HG02852 (cell line): ENCODE measurements at regions not wholly inside any gene's neighbourhood (a gene's known extent, or its start where the extent isn't known, plus 50 kb on each side); places are given as distances from the start of the nearest gene placed in this dataset.
"Not testable (repeated sequence)": the region's sequence is repeated elsewhere in the genome, so short reads cannot be mapped to it uniquely, and the experiment has no call there.

ENCODE experiments used
- ATAC-seq: cut with Tn5 transposase; IDR thresholded peaks from one replicate; pipeline ENCODE4 v1.9.1; 2021; ENCODE audit warnings: mild to moderate bottlenecking, moderate library complexity; ENCODE audit not compliant: unreplicated experiment

DNA sequence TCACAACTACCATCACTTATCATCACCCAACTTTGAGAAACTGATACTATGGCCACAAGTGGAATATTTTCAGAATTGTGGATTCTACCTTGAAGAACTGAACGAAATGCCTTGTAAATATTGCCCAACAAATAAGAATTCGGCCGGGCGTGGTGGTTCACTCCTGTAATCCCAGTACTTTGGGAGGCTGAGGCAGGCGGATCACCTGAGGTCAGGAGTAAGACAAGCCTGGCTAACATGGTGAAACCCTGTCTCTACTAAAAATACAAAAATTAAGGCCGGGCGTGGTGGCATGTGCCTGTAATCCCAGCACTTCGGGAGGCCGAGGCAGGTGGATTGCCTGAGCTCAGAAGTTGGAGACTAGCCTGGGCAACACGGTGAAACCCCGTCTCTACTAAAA lies 862.7 kb downstream of the ZPLD1 start:
- ATAC-seq: not testable (repeated sequence)

DNA sequence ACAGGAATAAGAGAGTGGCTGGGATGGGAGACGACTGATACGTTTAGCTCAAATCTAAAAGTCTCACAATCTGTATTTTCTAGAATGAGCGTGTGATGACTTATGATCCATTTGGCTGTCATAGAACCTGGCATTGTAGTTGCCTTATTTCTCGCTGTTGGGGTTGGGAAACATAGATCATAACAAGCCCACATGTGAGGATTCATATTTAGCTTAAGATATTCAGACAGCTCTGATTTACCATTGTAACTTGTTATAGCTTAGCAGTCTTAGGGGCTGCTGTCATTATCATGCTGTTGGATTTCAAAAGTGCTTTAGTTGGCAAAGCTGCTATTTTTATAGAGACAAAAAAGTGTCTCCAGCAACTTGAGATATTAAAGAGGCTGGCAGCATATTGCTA lies 871.3 kb downstream of the ZPLD1 start:
- ATAC-seq: no peak

DNA sequence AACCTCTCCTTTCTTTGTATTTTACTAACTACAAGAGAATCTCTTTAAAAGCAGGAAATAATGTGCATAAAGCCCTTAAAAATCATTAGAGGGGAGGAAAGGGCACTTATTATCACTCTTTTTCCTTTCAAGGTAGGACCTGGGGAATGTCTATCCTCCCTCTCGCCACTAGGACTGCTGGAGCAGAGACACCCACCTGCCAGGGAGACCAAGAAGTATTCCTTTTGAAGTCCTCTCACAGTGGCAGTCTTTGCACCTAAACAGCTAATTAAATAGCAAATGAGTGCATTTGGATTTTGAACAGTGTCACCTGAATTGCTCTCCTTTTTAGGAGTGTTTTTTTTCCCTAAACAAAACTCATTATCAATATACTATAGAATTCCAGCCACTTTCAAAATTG lies 874.1 kb downstream of the ZPLD1 start:
- no peak for ATAC-seq

DNA sequence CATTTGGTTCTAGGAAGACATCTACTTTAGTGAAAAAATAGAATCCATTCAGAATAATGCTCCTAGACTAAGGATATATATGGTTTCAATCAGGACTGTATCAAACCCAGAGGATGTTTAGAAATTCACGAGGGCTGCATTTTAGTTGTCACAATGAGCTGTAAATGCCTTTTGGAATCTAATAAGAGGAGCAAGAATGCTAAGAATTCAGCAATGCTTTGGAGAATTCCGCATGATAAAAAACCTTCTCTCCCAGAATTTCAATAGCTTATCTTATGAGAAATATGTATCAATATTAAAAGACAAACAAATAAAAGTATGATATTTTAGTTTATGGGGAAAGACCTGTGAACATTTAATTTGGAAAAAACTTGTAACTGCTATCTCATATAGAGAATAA lies 885.1 kb downstream of the ZPLD1 start:
- no peak for ATAC-seq

DNA sequence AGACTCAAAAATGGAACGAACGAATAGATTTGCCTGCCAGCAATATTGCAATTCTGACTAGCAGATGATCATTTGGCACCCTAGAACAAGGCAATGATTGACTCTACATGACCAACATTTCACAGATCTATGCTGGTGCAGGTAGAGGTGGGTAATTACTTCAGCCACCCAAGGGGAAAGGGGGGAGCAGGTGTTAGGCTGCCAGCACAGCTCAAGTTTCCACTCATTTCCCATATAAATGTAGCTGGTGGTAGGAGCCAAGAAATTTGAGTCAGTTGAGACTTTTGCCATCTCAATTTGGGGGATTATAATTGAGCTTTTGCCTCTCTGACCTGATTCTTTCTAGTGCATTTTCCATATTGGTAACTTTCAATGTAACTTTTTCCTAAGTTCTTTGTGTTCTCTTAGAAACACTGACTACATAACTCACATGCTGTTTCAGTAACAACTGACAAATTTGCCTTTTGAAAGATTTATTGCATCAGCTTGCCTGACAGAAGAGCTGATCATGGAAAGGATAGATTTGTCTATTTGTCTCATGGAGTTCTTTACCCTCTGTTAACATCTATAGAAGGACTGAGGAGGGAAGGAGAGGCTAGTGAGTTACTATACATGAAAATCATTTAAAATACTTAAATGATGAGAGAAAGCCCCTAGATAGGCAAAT lies 902.5 kb downstream of the ZPLD1 start:
- no peak for ATAC-seq

DNA sequence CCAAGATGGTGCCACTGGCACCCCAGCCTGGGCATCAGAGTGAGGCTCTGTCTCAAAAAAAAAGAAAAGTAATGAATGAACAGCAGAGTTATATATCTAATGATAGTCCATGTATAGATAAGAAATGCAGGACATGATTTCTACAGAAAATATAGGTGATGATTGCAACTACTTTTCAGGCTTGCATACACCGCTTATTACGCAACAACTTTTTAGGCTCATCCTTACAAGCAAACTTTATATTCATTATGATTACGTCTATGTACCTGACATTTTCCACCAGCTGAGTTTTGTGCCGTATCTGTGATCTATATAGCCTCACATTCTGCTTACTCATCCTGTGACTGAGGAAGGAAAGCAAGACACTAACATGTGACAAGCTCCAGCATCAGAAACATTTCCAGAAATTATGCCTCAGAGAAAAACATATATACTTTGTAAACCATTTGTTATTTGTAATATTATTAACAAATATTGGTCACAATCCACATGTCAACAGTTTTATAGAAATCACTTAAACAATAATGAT lies 906.3 kb downstream of the ZPLD1 start:
- no peak for ATAC-seq

DNA sequence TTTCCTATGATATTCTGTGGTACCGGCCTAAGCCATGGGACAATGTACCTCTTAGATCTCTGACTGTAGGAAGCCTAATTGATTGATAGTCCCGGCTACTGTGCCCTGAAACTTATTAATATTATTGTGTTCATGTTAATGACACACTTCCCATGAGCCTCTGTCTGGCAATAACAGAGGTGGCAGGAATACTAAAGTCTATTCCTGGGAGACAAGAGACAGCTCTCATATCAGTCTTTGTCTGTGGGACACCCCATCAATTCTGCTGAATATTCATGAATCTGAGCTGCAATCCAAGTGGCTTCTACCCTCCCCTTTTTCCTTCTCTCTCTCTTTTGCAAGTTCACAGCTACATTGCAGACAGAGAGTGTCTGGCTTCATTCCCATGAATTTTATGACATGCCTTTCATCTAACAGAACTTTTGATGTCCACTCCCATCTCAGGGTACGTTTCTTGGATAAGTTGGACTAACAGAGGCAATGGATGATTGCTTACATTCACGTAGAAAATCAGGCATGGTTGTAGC lies 907.5 kb downstream of the ZPLD1 start:
- no peak for ATAC-seq

DNA sequence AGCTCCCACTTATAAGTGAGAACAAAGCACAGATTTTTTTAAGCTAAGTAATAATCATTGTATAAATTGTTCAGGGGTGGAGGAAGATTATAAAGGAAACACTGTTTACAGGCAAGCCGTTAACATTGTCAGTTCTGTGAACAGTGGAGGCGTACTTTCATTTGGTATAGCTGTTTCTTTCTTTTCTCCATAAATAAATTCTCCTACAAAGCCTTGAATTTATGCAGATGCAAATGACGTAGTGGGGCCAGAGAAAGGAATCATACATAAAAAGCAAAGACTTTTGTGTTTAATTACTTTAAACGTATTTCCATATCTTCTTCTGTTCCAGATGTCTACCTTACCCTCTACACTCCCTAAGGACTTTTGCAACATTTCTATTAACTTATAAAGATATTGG lies 914.9 kb downstream of the ZPLD1 start:
- ATAC-seq: no peak

DNA sequence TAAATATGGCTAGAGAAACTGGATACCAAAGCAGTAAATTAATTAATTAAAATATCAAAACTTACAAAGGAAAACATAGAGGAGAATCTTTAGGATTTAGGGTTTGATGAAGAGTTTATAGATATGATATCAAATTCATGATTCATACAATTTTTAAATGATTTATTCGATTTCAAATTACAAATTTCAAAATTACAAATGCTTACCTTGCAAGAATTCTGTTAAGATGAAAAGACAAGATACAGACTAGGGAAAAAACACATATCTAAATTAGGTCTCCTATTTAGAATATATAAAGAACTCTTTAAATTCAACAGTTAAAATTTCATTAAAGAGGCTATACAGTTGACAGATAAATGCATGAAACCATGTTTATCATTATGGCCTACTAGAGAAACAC lies 930.7 kb downstream of the ZPLD1 start:
- ATAC-seq: no peak

DNA sequence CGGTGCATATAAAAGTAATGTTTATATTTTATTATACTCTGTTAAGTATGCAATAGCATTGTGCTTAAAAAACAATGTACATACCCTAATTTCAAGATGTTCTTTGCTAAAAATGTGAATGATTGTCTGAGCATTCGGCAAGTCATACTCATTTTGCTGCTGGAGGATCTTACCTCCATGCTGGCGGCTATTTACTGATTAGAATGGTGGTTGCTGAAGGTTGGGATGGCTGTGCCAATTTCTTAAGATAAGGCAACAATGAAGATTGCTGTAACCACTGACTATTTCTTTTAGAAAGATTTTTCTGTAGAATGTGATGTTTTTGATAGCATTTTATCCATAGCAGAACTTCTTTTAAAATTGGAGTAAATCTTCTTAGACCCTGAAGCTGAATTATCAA lies 932.7 kb downstream of the ZPLD1 start:
- no peak for ATAC-seq

DNA sequence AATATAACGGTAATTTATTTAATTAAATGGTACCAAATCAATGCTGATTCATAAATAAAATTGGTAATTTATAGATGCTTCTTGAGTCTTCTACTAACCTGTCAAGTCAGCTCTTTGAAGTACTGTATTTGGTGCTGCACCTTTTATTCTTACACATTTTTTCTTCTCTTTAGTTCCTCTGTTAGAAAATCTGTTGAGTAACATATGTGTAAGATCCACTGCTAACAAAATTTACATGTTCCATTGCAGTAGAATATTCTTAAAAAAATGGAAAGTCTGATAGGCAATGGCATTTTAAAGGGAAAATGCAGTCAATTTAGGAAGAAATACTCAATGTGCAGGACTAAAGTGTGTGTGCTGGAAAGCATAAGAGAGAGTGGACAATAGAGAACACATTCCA lies 936.6 kb downstream of the ZPLD1 start:
- ATAC-seq: no peak

DNA sequence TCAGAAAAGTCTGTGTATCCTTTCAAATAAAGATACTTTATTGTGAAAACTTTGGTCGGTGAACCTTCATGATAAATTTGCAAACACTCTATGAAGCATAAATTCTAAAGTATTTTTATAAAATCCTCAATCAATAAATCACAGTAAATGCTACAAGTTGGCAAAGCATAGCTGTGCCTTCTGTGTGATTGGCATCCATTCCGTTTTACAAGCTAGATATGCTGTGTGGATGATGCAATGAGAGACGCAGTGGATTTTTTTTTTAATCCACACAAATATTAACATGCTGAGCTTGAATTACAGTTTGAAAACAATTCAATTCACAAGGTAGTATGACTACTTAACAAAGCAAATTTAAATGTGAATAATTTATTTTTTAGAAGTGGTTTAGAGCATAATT lies 937.2 kb downstream of the ZPLD1 start:
- ATAC-seq: no peak

DNA sequence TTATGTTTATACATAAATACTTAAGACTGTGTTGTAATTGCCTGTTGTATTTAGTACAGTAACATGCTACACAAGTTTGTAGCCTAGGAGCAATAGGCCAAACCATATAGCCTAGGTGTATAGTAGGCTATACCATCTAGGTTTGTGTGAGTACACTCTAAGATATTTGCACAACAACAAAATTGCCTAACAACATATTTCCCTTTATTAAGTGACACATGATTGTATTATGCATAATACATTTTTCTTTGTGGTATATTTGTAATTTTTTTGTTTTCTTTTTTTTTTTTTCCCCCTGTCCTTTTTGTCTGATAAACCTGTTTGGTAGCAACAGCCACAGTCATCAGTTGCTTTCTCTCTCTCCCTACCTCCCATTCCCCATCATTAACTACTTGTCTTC lies 945.6 kb downstream of the ZPLD1 start:
- no peak for ATAC-seq

DNA sequence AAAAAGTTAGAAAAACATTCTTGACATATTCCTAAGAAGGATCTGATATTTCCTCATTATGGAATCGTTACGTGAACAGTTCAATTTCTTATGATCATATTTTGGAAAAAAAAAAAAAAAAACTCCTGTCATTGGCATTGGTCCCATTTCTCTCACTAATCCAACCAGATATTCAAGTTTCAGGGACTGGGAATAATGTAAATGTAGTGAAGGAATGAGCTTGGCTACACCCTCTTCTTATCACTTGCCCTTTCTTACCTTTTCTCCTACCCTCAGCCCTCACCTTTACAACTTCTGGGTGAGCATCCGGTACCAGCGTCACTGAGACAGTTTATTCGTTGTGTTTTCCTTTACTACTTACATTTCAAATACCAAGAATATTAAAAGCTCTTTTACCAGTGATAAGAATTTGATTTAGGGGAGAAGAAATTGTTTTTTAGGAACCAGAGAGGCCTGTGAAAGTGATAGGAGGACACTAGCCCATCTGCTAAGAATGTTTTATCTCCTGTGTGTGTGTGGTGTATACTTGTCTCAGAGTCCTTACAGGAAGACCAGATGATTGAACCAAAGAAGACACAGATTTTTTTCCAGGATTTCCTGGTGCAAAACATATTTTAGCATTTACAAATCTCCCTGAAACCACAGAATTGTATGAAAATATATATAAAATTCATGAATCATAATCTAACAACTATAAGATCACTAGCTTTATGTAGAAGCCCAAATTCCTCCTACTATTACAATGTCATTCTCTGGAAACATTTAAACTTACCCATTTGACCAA lies 946.7 kb downstream of the ZPLD1 start:
- ATAC-seq: no peak

DNA sequence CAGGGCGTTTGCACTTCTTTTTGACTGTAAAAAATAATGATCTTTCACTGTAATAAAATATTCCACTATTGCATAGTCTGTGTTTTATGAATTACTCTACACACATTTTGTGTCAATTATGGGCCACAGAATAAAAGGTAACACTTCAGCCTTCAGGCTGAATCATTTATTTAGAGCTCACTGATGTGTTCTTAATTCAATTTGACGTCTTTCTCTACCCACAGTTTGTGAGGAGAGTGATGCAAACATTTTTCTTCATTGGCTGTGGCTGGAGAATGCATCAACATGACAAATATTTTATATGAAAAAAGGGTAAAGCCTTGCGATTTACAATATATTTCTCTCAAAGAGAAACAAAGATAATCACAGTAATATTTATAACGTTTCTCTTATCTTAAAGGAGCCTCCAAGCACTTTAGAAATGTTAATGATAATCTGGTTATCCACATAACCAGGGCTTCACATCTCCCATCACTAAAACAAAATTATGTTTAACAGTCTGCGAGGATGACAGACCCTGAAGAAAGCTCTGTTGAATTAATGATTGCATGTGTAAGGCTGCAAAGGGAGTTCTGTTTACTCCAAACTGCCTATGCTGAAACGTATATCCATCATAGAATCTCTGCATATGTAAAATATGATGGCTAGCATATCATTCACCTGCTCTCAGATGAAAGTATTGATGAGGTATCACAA lies 951.3 kb downstream of the ZPLD1 start:
- no peak for ATAC-seq

DNA sequence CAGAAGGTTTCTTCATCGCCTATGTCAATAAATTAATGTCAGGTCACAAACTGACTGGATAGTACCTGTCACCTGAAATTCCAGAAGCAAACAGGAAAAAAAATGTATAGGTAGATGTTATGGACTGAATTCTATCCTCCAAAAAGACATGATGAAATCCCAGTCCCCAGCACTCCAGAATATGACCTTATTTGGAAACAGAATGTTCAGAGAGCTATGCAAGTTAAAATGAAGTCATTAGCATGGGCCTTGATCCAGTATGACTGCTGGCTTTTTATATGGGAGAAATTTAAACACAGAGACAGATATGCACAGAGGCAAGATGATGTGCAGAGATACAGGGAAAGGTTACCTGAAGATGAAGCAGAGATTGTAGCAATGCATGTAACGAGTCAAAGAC lies 953.4 kb downstream of the ZPLD1 start:
- no peak for ATAC-seq

DNA sequence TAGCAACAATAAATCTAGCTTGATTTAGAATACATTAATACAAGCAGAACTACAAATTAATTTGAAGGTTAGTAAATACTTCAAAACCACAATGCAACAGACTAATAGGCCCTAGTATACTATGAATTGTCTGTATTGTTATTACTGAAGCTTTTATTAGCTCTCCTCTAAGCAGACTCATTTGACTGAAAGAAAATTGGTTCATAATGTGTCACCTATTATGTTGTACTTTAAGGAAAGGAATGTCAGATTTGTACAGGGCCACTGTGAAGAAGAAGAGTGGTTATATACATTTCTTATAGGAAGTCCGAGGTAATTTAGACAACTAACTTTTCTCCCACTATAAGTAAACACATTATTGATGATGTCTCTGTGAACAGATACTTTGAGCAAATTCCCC lies 954.5 kb downstream of the ZPLD1 start:
- no peak for ATAC-seq

DNA sequence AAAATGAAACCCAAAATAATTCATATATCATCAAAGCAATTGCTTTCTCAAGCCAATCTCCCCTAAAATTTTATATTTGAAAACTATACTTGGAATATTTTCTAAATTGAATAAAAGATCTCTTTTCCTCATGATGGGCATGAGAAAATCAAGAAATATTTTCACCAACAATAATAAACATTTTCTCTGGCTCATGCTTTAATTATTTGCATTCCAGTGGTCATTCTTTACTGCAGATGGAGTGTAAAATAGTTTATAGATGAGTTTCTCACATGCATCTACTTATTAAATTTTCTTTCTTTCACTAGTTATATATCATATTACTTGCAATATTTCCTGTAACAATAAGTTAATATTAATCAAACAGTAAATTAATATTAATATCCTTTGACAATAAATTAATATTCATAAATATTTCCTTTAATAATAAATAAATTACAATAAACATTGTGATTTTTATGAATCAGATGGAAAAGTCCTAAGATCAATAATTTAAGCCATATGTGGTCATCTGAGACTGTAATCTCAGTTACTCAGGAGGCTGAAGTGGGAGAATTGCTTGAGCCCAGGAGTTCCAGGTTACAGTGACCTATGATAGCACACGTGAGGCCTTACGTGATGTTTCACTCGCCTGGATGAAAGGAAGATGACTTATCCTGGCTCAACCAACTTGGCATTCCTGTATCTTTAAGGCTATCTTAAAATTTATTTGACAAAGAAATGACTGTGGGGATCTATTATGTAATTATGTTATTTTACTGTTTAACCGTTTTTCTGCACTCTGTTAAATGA lies 958.8 kb downstream of the ZPLD1 start:
- ATAC-seq: no peak

DNA sequence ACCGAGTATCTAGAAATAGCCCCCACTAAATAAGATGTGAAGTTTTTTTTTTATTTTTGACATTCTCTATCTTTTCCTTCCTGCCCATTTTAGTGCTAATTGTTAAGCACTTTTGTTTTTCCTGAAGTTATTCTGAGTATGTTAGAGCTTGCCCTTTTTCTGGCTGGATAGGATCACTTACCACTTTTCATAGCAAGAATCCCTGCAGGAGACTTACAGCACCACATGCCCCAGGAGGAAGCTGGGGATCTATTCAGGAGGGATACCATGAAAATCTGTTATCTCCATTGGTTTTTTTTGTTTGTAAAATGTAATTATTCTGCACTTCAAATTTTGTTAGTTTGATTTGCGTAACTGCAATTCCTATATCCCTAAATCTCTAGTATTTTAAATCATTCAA lies 968.4 kb downstream of the ZPLD1 start:
- no peak for ATAC-seq

DNA sequence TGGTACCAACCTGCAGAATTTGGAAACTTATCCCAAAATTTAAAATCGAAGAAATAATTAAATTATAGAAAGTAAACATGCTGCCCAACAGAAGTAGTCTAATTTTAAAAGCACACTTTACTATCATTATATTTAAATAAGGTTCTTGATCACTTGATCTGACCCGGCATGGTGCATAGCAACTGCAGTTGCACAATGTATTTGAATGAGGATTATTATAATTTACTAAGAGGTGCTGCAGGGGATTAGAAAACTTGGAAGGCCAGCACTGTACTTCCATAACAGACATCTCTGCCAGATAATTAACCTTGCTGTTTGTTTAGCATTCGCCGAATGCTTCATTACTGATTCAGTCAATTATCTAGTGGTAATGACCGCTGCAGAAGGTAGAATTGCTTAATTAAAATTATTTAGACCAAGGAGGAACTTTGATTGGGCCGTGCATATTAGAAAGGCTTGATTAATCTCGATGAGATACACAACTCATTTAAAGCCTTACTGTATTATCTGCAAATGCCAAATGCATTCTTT lies 971.6 kb downstream of the ZPLD1 start:
- ATAC-seq: no peak

DNA sequence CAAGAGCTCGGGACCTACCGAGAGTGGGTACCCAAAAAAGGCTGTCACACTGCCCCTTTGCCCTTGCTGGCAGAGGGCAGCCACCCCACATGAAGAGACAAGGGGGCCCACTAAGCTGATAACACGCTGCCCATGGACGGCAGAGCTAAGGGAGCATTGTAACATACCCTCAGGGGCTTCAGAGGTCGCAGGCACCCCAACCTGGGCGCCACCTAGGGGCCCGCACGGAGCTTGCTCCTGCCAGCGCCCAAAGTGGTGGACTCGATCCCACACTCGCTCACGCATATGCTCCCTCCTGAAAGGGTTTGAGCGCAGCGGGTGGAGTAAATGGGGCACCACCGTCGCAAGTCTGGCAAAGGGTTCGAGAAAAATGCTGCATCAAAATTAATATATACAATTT lies 975.4 kb downstream of the ZPLD1 start:
- ATAC-seq: no peak
